RWPE1 (cell line): ENCODE measurements at regions not wholly inside any gene's neighbourhood (a gene's known extent, or its start where the extent isn't known, plus 50 kb on each side); places are given as distances from the start of the nearest gene placed in this dataset.

Source experiments
- CTCF ChIA-PET: fragments of 350-600 bp; sonication (Branson Sonifier 250); formaldehyde crosslinking; extraction: SDS; loops from one replicate; lab custom pipeline; 2021; lab: Yijun Ruan, JAX
- POLR2A ChIA-PET: fragments of 400-600 bp; formaldehyde crosslinking; extraction: SDS; loops from one replicate; lab custom pipeline; 2020; ENCODE audit warnings: antibody characterized with exemption; ENCODE audit not compliant: low non-redundant PET; lab: Yijun Ruan, JAX
- DNase-seq: peaks from one replicate; pipeline ENCODE4 v3.0.0; 2012; ENCODE audit warnings: low spot score
- H3K27ac ChIP-seq: fragments of 450-650 bp; 2 replicates; pipeline ENCODE4 v1.5.1; 2017
- TF ChIP-seq, protein P1 (sequence below): fragments of 450-650 bp; conservative IDR thresholded peaks from 2 replicates; pipeline ENCODE4 v1.5.1; 2017; ENCODE audit warnings: low read depth, mild to moderate bottlenecking

GRCh38 chr10:129236274-129236691, 230.8 kb upstream of the MGMT start:
- TF ChIP-seq, protein P1, sequence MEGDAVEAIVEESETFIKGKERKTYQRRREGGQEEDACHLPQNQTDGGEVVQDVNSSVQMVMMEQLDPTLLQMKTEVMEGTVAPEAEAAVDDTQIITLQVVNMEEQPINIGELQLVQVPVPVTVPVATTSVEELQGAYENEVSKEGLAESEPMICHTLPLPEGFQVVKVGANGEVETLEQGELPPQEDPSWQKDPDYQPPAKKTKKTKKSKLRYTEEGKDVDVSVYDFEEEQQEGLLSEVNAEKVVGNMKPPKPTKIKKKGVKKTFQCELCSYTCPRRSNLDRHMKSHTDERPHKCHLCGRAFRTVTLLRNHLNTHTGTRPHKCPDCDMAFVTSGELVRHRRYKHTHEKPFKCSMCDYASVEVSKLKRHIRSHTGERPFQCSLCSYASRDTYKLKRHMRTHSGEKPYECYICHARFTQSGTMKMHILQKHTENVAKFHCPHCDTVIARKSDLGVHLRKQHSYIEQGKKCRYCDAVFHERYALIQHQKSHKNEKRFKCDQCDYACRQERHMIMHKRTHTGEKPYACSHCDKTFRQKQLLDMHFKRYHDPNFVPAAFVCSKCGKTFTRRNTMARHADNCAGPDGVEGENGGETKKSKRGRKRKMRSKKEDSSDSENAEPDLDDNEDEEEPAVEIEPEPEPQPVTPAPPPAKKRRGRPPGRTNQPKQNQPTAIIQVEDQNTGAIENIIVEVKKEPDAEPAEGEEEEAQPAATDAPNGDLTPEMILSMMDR: no peak
- no peak for DNase-seq
- ChIA-PET POLR2A (no interaction called here), CTCF (no interaction called here)
- no peak overlapping the region for H3K27ac ChIP-seq

- CTCF ChIA-PET: no interaction called here
Observed at GRCh38 chr10:129241461-129241860, 225.6 kb upstream of the MGMT start.

DNA sequence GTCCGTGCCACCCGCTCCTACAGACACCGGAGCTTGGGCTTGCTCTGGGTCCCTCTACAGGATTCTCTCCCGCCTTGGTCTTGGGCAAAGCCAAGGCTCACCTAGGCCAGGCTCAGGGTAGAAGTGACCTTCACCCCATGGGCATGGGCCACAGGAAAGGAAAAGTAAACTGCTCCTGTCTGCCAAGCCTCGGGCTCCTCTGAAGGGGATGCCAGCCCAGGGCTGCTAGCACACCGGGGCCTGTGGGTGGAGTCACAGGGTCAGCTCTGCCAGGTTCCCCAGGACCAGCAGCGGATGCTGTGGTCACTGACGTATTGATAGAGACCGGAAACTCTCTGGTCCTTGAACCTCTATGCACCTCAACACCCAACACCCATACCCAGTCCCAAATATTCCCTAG, 222.7 kb upstream of the MGMT start:
- no peak for DNase-seq
- ChIA-PET CTCF (no interaction called here), POLR2A (no interaction called here)
- H3K27ac ChIP-seq: no peak overlapping the region
- TF ChIP-seq, protein P1: no peak

More at GRCh38 chr10:129241461-129241860, 225.6 kb upstream of the MGMT start:
- no peak overlapping the region for H3K27ac ChIP-seq
- TF ChIP-seq, protein P1: no peak
- POLR2A ChIA-PET: no interaction called here
- DNase-seq: no peak

- H3K27ac ChIP-seq: no peak overlapping the region
- TF ChIP-seq, protein P1: no peak
- no peak for DNase-seq
- ChIA-PET POLR2A (no interaction called here), CTCF (no interaction called here)
Observed at GRCh38 chr10:129244757-129245156, 222.3 kb upstream of the MGMT start.

DNA sequence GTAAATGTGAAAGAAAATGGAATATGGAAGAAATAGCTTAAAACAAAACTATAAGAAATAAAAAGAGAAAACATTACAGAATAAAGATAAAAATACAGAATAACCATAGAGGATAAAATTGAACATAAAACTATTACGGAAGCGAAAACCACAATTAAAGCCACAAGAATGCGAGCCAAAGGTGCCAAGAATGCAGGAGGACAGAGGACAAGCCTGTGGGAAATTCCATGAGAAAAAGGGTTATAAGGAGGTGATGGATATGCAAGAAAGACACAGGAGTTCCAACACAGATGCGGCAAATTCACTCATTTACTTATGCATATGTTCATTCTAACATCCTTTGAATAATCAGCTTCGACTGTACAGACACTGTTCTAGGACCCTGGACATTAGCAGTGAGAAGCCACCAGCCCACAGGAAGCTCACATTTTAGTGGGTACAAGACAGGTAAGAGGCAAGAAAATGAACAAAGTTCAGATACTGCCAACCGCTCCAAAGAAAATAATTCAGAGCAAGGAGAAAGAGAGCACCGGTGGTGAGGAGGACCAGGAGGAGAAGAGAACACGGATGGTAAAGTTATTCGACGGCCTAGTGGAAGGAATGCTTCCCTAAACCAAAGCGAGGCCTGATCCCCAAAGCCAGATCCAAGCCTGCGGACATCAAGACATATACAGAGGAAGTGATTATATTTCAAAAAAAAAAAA, 213.7 kb upstream of the MGMT start:
- CTCF ChIA-PET: interaction anchor here (0.6 kb wide), 1 partner anchor 283 kb away, joined by 3 read pairs; no protein-coding TSS in a partner anchor
- no peak overlapping the region for H3K27ac ChIP-seq
- no peak for DNase-seq
- TF ChIP-seq, protein P1: no peak
- POLR2A ChIA-PET: no interaction called here

- no peak for DNase-seq
- ChIA-PET POLR2A (no interaction called here), CTCF (interaction anchor here (0.6 kb wide), 1 partner anchor 282 kb away, joined by 3 read pairs; no protein-coding TSS in a partner anchor)
- TF ChIP-seq, protein P1: no peak
- no peak overlapping the region for H3K27ac ChIP-seq
Observed at GRCh38 chr10:129253865-129254179, 213.2 kb upstream of the MGMT start.
